ENCODE measurements at regions not wholly inside any gene's neighbourhood (a gene's known extent, or its start where the extent isn't known, plus 50 kb on each side); places are given as distances from the start of the nearest gene placed in this dataset.
A peak's percentile ranks its signal among the peaks of the same experiment; 100 is the strongest.
"Not testable (repeated sequence)": the region's sequence is repeated elsewhere in the genome, so short reads cannot be mapped to it uniquely, and the experiment has no call there.

- DNase-seq (ENCODE audit: low spot score), result no peak
- no peak for ATAC-seq
Measured at GRCh38 chr9:36463467-36463866, 63.4 kb upstream of the RNF38 start.

GRCh38 chr9:36462245-36462644, 62.2 kb upstream of the RNF38 start:
- ATAC-seq (no peak), DNase-seq (ENCODE audit: low spot score) (no peak)

- ATAC-seq (no peak), DNase-seq (ENCODE audit: low spot score) (no peak)
Measured at GRCh38 chr9:36461323-36461722, 61.3 kb upstream of the RNF38 start.

GRCh38 chr9:36458430-36458915, 58.4 kb upstream of the RNF38 start:
- DNase-seq (ENCODE audit: low spot score); ATAC-seq: not testable (repeated sequence)

- ATAC-seq (peak; percentile 41), DNase-seq (ENCODE audit: low spot score) (no peak)
Measured at GRCh38 chr9:36457836-36458429, 57.9 kb upstream of the RNF38 start.

GRCh38 chr9:36456480-36457065, 56.5 kb upstream of the RNF38 start:
- no peak for ATAC-seq
- DNase-seq (ENCODE audit: low spot score), result no peak

- DNase-seq (ENCODE audit: low spot score) (no peak), ATAC-seq (no peak)
Measured at GRCh38 chr9:36451949-36452348, 51.9 kb upstream of the RNF38 start.

- ATAC-seq, result peak; percentile 82
- DNase-seq (ENCODE audit: low spot score), result no peak
Measured at GRCh38 chr9:36450110-36450732, 50.2 kb upstream of the RNF38 start.
